DND-41 (cell line): ENCODE measurements at regions not wholly inside any gene's neighbourhood (a gene's known extent, or its start where the extent isn't known, plus 50 kb on each side); places are given as distances from the start of the nearest gene placed in this dataset.

Experiments used
- ATAC-seq: fragments of 200-7000 bp; cut with Tn5 transposase; 3 replicates; pipeline ENCODE4 v1.9.1; 2021; ENCODE audit warnings: low read depth; ENCODE audit not compliant: insufficient read depth
- DNase-seq: peaks from one replicate; pipeline ENCODE4 v3.0.0-alpha.2; 2020
- H2AFZ ChIP-seq: 2 replicates; pipeline ENCODE4 v1.6.0; 2012; ENCODE audit warnings: low read depth, low read length
- H3K27ac ChIP-seq: 2 replicates; pipeline ENCODE4 v1.5.1; 2012; ENCODE audit warnings: low read length, inconsistent platforms
- H3K27me3 ChIP-seq: fragments of 200-600 bp; sonication (generic); 2 replicates; pipeline ENCODE4 v1.6.0; 2012; ENCODE audit warnings: low read length, mild to moderate bottlenecking, inconsistent platforms; ENCODE audit not compliant: insufficient read depth, poor library complexity
- H3K36me3 ChIP-seq: 2 replicates; pipeline ENCODE4 v1.5.1; 2012; ENCODE audit warnings: low read length, inconsistent platforms; ENCODE audit not compliant: insufficient read depth
- H3K4me1 ChIP-seq: 2 replicates; pipeline ENCODE4 v1.5.1; 2012; ENCODE audit warnings: mild to moderate bottlenecking, low read length; ENCODE audit not compliant: insufficient read depth
- H3K4me2 ChIP-seq: 2 replicates; pipeline ENCODE4 v1.6.0; 2012; ENCODE audit warnings: mild to moderate bottlenecking, moderate library complexity, low read length, inconsistent platforms; ENCODE audit not compliant: insufficient read depth
- H3K4me3 ChIP-seq, 2 experiments: fragments of 200-600 bp in 1 of 2; shearing (Covaris generic) in 1 of 2; 2 replicates each; pipeline ENCODE4 v1.5.1; 2012 to 2016; ENCODE audit warnings: inconsistent platforms in 2 of 2, low read length in 2 of 2, mild to moderate bottlenecking in 2 of 2, low read depth in 1 of 2, moderate library complexity in 1 of 2
- H3K79me2 ChIP-seq: 2 replicates; pipeline ENCODE4 v1.6.0; 2012; ENCODE audit warnings: low read length, inconsistent platforms; ENCODE audit not compliant: insufficient read depth
- H3K9ac ChIP-seq: 2 replicates; pipeline ENCODE4 v1.6.0; 2012; ENCODE audit warnings: low read depth, mild to moderate bottlenecking, inconsistent platforms, low read length, moderate library complexity
- H3K9me3 ChIP-seq: 2 replicates; pipeline ENCODE4 v1.5.1; 2012; ENCODE audit warnings: low read length, moderate library complexity, mild to moderate bottlenecking, inconsistent platforms; ENCODE audit not compliant: insufficient read depth, severe bottlenecking
- H4K20me1 ChIP-seq: 2 replicates; pipeline ENCODE4 v1.6.0; 2012; ENCODE audit warnings: low read length; ENCODE audit not compliant: insufficient read depth
- CTCF ChIP-seq: IDR thresholded peaks from 2 replicates; pipeline ENCODE4 v1.5.1; 2012; ENCODE audit warnings: borderline replicate concordance, low read length, moderate library complexity, mild to moderate bottlenecking; ENCODE audit not compliant: poor library complexity, severe bottlenecking; ENCODE audit errors: extremely low read depth
- EZH2 ChIP-seq: IDR thresholded peaks from 3 replicates; pipeline ENCODE4 v1.6.1; 2012; ENCODE audit warnings: borderline replicate concordance, low read depth, mild to moderate bottlenecking, moderate library complexity, low read length, inconsistent platforms; ENCODE audit not compliant: severe bottlenecking

DNA sequence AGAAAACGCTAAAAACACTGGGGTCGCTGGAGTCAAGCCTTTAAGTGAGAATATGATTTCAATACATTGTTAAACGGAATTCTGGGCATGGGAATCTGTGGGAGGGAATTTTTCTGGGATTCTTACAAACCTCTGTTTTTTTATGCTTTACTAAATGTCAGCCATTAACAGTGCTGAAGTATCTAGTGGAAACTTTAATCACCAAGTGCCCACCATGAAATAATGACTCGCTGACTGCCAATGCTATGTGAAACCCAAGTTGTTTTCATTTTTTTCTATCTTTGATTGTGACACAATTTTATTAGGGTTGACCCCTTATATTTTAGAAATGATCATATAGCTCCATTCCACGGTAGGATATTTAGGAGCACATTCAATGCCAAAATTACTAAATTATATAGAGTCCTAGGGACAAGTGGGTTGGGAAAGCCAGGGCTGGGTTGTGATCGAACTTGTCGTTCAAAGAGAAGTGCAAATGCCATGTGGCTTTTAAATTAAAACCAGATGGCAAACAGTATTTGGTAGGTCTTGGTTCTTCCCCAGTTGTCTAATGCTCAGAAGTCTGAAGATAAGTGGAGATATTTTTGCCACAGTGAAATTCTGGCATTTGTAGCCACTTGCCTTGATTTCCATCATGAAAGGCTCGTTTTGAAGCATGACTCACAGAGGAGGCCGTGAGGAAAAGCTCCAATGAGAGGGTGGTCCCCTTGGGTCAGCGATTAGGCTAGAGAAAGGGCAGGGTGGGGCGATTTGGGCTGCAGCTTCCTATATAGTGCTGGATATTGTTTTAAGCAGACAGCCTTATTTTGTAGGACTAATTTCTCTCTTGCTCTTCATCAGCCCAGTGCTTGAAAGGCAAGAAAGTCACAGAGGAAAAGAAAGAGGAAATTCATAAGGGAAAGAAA, 254.4 kb upstream of the JAG1 start:
- DNase-seq (no peak), ATAC-seq (no peak)
- no peak for TF ChIP-seq EZH2
- Histone ChIP-seq H3K27me3 (no peaks in the 10 kb centered on the region), H3K36me3 (no peaks in the 10 kb centered on the region), H4K20me1 (no peaks in the 10 kb centered on the region), H3K79me2 (no peaks in the 10 kb centered on the region), H3K9me3 (peaks cover 2% of the 10 kb centered on the region), H2AFZ (no peak overlapping the region), H3K4me3 (no peak overlapping the region), H3K4me2 (no peak overlapping the region), H3K27ac (no peak overlapping the region), H3K9ac (no peak overlapping the region), H3K4me1 (no peaks in the 10 kb centered on the region)

- H4K20me1 ChIP-seq, result no peaks in the 10 kb centered on the region
- DNase-seq (no peak), ATAC-seq (no peak)
- H3K4me2 ChIP-seq, result no peak overlapping the region
- H3K4me3 ChIP-seq, result no peak overlapping the region
- H3K4me1 ChIP-seq, result no peaks in the 10 kb centered on the region
- TF ChIP-seq CTCF (no peak), EZH2 (no peak)
- H3K27me3 ChIP-seq, result no peaks in the 10 kb centered on the region
- H3K9ac ChIP-seq, result no peak overlapping the region
- no peak overlapping the region for H3K27ac ChIP-seq
- no peak overlapping the region for H2AFZ ChIP-seq
- no peaks in the 10 kb centered on the region for H3K79me2 ChIP-seq
- no peaks in the 10 kb centered on the region for H3K36me3 ChIP-seq
- H3K9me3 ChIP-seq, result peaks cover 2% of the 10 kb centered on the region
Measured at GRCh38 chr20:10928841-10929421, 255.1 kb upstream of the JAG1 start.

DNA sequence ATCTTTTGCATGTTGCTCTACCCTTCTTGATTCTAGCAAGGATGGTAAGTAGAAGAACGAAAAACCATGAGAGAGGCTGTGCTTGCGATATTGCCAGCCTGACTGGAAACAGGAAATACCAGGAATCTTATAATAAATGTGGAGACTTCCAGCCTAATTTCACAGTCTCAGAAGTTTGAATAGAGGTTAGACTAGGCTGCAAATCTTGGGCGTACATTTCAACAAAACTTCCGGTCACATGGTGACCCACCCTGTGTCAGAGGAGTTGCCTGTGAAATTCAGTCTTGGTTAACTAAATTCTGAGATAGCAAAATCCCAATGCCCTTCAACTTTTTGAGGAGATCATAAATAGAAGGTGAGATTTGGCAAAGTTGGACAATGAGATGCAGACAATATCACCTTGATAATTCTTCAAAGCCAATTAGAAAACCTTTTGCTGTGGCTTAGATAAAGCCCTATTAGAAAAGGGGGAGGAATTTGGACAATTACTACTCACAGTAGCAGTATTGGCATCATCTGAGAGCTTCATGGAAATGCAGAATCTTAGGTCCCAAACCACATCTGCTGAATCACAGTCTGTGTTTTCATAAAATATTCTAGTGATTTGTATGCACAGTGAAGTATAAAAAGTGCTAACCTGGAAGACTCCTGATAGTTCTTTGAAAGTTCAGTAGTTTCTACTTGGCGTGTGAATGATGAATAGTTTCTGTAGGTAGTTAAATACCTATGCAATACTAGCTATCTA, 262.0 kb upstream of the JAG1 start:
- no peaks in the 10 kb centered on the region for H3K9me3 ChIP-seq
- H2AFZ ChIP-seq, result no peak overlapping the region
- H3K4me1 ChIP-seq, result no peaks in the 10 kb centered on the region
- H3K36me3 ChIP-seq, result no peaks in the 10 kb centered on the region
- ATAC-seq (no peak), DNase-seq (no peak)
- H3K27me3 ChIP-seq, result no peaks in the 10 kb centered on the region
- no peaks in the 10 kb centered on the region for H4K20me1 ChIP-seq
- no peak overlapping the region for H3K4me2 ChIP-seq
- H3K9ac ChIP-seq, result no peak overlapping the region
- no peak for TF ChIP-seq CTCF
- TF ChIP-seq EZH2, result no peak
- no peak overlapping the region for H3K4me3 ChIP-seq
- no peaks in the 10 kb centered on the region for H3K79me2 ChIP-seq
- H3K27ac ChIP-seq, result no peak overlapping the region

DNA sequence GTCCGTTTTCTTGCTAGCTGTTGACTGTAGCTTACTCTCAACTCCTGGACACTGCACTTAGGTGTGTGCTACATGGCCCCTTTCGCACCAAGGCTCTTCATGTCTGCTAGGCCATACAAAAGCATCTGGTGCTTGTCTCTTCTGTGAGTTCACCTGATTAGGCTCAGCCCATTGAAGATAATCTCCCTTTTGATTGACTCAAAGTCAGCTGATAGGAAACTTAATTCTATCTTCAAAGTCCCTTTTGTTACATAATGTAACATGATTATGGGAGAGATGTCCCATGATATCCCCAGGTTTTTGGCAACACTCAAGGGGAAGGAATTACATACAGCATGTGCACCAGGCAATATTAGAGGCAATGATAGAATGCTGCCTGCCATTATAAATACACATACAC, 263.0 kb upstream of the JAG1 start:
- Histone ChIP-seq H3K9ac (no peak overlapping the region), H3K4me2 (no peak overlapping the region), H3K27ac (no peak overlapping the region), H3K4me1 (no peaks in the 10 kb centered on the region), H3K4me3 (no peak overlapping the region), H2AFZ (no peak overlapping the region), H3K79me2 (no peaks in the 10 kb centered on the region), H3K9me3 (no peaks in the 10 kb centered on the region), H3K27me3 (no peaks in the 10 kb centered on the region), H4K20me1 (no peaks in the 10 kb centered on the region), H3K36me3 (no peaks in the 10 kb centered on the region)
- DNase-seq, result no peak
- ATAC-seq, result no peak
- TF ChIP-seq CTCF, result no peak
- no peak for TF ChIP-seq EZH2
